ENCODE measurements at regions not wholly inside any gene's neighbourhood (a gene's known extent, or its start where the extent isn't known, plus 50 kb on each side); places are given as distances from the start of the nearest gene placed in this dataset.

DNA sequence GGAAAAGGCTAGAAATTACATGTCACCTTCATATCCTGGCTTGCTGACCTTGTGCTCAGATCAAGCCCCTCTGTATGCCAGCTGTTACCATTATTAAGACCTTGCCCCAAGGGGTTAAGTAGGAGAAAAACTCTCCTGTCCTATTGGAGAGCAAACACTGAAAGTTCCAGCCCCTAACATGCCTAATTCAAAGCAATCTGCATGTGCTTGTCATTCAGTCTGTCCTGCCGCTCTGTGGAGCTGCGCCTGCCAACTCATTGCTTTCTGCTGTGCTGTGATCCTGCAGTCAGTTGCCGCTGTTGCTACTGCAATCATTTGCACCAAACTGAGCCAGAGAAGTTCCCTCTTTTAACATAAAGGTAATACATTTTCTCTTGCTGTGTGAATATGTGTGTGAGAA is 113.4 kb downstream of the DISP1 start:
- CTCF ChIA-PET = no interaction called here
- no peak overlapping the region for H3K4me3 ChIP-seq (replicated peaks in 1 of 2; ENCODE audit: low read depth in 1 of 2, low read length in 2 of 2)

More for the DNA sequence above, 113.4 kb downstream of the DISP1 start:
- no peak for ATAC-seq
- Histone ChIP-seq H3K27ac (ENCODE audit: low read depth, low read length) (no peak overlapping the region), H3K27me3 (ENCODE audit: insufficient read depth, low read length) (no peaks in the 10 kb centered on the region), H3K9me2 (ENCODE audit: insufficient read depth) (no peaks in the 10 kb centered on the region), H3K9ac (ENCODE audit: low read length) (no peak overlapping the region), H2AFZ (ENCODE audit: low read depth, low read length, poor library complexity, severe bottlenecking) (no peak overlapping the region), H3K4me1 (ENCODE audit: control insufficient read depth in 1 of 2, insufficient read depth in 2 of 2, low read length in 2 of 2) (no peaks in the 10 kb centered on the region), H3K4me2 (ENCODE audit: low read length) (no peak overlapping the region), H4K20me1 (ENCODE audit: insufficient read depth) (no peaks in the 10 kb centered on the region), H3K79me2 (ENCODE audit: insufficient read depth, low read length) (no peaks in the 10 kb centered on the region), H3K9me3 (ENCODE audit: control insufficient read depth in 1 of 2, insufficient read depth in 1 of 2, low read depth in 1 of 2, low read length in 2 of 2) (no peaks in the 10 kb centered on the region), H3K36me3 (ENCODE audit: control insufficient read depth in 1 of 2, insufficient read depth in 2 of 2, low read length in 2 of 2) (no peaks in the 10 kb centered on the region)
- RAD21 ChIA-PET (ENCODE audit: low non-redundant PET in 1 of 2, low total read pairs in 2 of 2, uncharacterized antibody in 2 of 2, unreplicated experiment in 2 of 2) = no interaction called here
- POLR2A ChIA-PET = no interaction called here
- TF ChIP-seq TCF7L2 (IDR thresholded peaks at IDR 0.05; ENCODE audit: borderline replicate concordance, extremely low read depth, insufficient read depth, insufficient read length) = no peak
- TF ChIP-seq POLR2A (IDR thresholded peaks at IDR 0.05; ENCODE audit: borderline replicate concordance, extremely low read depth, insufficient read depth, insufficient read length) = no peak
- TF ChIP-seq, protein P1, sequence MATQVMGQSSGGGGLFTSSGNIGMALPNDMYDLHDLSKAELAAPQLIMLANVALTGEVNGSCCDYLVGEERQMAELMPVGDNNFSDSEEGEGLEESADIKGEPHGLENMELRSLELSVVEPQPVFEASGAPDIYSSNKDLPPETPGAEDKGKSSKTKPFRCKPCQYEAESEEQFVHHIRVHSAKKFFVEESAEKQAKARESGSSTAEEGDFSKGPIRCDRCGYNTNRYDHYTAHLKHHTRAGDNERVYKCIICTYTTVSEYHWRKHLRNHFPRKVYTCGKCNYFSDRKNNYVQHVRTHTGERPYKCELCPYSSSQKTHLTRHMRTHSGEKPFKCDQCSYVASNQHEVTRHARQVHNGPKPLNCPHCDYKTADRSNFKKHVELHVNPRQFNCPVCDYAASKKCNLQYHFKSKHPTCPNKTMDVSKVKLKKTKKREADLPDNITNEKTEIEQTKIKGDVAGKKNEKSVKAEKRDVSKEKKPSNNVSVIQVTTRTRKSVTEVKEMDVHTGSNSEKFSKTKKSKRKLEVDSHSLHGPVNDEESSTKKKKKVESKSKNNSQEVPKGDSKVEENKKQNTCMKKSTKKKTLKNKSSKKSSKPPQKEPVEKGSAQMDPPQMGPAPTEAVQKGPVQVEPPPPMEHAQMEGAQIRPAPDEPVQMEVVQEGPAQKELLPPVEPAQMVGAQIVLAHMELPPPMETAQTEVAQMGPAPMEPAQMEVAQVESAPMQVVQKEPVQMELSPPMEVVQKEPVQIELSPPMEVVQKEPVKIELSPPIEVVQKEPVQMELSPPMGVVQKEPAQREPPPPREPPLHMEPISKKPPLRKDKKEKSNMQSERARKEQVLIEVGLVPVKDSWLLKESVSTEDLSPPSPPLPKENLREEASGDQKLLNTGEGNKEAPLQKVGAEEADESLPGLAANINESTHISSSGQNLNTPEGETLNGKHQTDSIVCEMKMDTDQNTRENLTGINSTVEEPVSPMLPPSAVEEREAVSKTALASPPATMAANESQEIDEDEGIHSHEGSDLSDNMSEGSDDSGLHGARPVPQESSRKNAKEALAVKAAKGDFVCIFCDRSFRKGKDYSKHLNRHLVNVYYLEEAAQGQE (IDR thresholded peaks at IDR 0.05; ENCODE audit: low read depth) = no peak
- TF ChIP-seq POLR2AphosphoS5 (IDR thresholded peaks at IDR 0.05; ENCODE audit: low read depth, low read length) = no peak
- TF ChIP-seq, protein P2, sequence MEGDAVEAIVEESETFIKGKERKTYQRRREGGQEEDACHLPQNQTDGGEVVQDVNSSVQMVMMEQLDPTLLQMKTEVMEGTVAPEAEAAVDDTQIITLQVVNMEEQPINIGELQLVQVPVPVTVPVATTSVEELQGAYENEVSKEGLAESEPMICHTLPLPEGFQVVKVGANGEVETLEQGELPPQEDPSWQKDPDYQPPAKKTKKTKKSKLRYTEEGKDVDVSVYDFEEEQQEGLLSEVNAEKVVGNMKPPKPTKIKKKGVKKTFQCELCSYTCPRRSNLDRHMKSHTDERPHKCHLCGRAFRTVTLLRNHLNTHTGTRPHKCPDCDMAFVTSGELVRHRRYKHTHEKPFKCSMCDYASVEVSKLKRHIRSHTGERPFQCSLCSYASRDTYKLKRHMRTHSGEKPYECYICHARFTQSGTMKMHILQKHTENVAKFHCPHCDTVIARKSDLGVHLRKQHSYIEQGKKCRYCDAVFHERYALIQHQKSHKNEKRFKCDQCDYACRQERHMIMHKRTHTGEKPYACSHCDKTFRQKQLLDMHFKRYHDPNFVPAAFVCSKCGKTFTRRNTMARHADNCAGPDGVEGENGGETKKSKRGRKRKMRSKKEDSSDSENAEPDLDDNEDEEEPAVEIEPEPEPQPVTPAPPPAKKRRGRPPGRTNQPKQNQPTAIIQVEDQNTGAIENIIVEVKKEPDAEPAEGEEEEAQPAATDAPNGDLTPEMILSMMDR (IDR thresholded peaks at IDR 0.05 in 2 of 3, conservative IDR thresholded peaks at IDR 0.05 in 1 of 3; ENCODE audit: borderline replicate concordance in 1 of 3, insufficient read depth in 1 of 3, low read depth in 2 of 3, low read length in 2 of 3) = no peak
- TF ChIP-seq EGR1 (IDR thresholded peaks at IDR 0.05; ENCODE audit: low read depth) = no peak
- no peak for TF ChIP-seq CBX3 (IDR thresholded peaks at IDR 0.05; ENCODE audit: low read depth)
- TF ChIP-seq SP1 (IDR thresholded peaks at IDR 0.05; ENCODE audit: low read depth) = no peak
- TF ChIP-seq RAD21 (IDR thresholded peaks at IDR 0.05; ENCODE audit: low read depth) = no peak
- no peak for TF ChIP-seq SIN3A (IDR thresholded peaks at IDR 0.05; ENCODE audit: low read depth)
- TF ChIP-seq CEBPB (IDR thresholded peaks at IDR 0.05; ENCODE audit: low read depth) = no peak
- DNase-seq (ENCODE audit: low read depth, low spot score) = no peak
- BruUV-seq (replicated peaks) = no TSS peak
- intact Hi-C loops (cut with micrococcal nuclease) = no loop called here
